ENCODE measurements at regions not wholly inside any gene's neighbourhood (a gene's known extent, or its start where the extent isn't known, plus 50 kb on each side); places are given as distances from the start of the nearest gene placed in this dataset.

DNA sequence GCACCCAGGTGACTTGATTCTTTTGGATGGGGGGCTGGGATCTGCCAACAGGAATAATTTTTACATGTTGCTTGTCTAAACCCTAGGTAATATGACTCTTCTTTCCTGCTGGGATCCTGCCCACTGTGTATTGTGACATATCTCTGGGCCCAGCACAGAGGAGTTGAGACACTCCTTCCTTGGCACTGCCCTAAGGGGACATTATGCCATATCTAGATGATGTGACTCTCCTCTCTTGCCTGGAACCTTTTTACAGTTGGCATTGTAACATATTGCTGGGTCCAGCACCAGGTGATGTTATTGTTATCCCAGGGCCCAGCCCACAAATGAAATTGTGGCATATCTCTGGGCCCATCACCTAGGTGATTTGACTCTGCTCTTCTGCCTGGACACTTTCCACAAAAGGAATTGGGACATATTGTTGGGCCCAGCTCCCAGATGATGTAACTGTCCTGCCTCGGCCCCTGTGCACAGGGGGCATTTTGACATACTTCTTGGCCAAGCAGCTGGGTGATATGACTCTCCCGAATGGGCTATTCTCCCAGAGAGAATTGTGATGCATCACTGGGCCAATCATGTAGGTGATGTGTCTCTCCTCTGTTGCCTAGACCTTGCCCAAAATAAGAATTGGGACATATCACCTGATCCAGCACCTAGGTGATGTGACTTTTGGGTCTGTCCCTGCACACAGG, 1837.7 kb downstream of the TP53TG3F start:
- no peak for DNase-seq

DNA sequence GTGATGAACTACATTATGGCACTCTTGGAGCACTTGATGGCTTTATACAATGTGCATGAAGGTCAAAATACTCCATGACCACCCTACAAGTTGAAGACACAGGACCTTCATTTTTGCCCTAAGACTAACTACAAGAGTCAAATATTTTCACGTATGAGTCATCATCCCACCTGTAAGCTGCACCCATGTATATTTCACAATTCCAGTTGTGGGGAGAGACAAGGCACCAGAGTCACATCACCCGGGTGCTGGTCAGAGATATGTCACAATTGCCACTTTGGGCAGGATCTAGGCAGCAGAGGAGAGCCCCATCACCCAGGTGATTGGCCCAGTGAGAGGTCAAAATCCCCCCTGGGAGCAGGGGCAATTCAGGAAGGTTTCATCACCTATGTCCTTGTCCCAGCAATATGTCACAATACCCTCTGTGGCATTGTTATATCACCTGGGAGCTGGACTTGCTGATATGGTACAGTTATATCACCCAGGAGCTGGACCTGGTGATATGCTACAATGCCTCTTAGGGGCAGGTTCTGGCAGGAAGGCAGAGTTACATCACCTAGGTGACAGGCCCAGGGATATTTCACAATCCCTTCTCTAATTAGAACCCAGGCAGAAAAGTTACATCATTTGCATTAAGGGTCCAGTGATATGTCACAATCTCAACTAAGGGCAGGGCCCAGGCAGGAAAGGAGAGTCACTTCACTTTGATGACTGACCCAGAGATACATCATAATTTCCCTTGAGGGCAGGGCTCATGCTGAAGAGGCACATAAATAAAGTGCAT, 1839.2 kb downstream of the TP53TG3F start:
- no peak for DNase-seq

DNA sequence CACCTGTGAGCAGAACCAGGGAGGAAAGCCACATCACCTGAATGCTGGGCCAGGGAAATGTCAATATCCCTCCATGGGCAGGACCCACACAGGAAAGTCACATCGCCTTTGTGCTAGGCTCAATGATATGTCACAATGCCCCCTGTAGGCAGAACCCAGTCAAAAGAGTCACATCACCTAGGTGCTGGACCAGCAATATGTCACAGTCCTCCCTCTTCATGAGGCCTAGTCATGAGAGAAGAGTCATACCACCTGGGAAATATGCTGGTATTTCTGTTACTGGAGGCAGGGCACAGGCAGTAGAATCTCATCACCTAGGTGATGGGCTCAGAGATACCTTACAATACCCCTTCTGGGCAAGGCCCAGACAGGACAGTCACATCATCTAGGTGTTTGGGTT, 1843.4 kb downstream of the TP53TG3F start:
- no peak for DNase-seq

DNA sequence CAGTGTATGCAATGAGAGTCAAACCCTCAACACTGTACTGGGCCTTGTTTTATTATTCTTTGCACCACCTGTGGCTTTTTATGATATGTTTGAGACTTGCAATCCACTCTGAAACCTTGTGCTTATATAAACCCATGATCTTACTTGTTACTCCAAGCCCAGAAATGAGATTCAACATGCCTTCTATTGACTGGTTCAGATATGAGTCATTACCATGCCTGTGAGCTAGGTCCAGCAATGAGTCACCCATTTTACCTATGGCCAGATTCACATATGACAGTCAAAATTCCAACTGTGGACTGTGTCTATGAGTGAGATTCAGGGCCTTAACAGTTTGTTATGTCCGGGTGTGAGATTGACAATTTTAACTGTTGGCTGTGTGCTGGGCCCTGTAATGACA, 1846.1 kb downstream of the TP53TG3F start:
- DNase-seq: no peak

DNA sequence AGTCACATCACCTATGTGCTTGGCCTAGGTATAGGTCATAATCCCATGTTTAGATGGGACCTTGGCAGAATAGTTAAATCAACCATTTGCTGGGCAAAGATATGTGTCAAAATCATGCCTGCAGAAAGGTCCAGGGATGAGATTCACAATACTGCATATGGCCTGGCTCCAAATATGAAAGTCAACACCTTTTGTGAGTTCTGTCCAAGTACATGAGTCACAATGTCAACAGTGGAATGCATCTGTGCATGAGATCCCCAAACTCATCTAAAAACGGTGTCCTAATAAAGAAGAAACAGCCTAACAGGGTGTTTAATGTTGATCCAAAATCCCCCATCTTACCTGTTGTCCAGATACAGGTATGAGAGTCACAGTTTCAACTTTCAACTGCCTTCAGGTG, 1847.5 kb downstream of the TP53TG3F start:
- DNase-seq: no peak

DNA sequence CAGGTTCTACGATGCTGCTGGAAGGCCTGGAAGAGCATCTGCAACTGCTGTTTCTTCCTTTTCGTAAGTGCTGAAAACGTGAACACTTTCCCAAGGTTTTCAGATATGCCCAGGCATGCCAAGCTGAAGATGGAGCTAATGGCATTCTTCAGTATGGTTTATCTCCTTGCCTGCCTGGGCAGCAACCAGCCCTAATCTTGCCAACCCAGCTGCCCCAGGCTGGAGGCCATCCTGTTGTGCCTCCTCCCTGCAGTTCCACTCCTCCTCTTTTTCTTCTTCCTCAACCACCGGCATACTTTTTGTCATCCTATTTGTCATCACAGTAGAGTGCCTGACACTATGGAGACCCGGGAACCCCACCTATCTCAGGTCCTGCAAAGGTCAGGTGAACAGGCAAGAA, 1849.3 kb downstream of the TP53TG3F start:
- DNase-seq: no peak

DNA sequence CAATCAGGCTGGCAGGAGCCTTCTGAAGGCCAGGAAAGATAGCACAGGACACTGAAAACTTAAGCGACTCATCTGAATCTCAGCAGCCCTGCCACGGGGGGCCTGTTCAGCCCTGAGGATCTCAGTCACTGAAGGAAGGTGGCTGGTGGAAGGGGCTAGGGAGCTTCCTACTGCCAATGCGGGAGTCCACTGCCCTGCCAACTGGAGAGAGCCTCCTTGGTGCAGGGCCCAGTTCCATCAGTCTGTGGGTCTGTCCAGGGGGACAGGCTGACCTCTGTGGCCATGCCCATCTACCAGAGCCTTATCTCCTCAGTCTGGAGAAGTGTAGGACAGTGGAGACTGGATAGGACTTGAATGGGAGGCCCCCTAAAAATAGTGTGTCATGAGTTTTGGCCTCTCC, 1851.6 kb downstream of the TP53TG3F start:
- DNase-seq: no peak

DNA sequence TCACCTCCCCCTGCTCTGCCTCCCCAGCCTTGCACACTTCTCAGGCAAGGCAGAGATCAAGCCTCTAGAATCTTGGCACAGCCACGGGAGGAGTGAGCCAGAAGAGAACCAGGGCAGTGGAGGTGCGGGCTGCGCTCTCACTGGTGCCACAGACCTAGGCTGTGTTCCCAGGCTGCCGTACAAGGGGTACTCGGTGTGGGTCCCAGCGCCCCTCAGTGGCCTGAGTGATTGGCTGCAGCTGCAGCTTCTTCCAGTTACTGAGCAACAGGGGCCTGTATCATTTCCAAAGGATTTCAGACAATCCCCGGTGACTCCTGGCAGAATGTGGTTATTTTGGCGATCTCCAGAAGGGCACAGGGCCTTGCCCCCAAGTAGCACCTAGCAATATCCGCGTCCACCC, 1852.1 kb downstream of the TP53TG3F start:
- DNase-seq: no peak

DNA sequence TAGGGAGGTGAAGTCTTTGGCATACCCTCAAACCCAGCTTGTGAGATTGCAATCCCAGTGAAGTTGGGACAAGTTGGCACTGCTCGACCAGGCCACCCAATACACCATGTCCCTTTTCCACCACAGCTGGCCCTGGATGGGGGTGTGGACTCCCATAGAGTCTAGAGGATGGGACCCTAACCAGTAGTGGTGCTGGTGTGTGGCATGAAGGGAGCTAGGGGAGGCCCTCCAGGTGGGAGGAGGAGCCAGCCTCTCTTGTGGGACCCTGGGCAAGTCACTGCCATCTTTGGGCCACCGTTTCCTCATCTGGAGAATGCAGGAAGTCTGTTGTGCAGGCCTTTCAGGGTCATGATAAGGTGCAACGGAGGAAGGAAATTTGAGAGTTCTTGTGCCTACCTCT, 1854.9 kb downstream of the TP53TG3F start:
- no peak for DNase-seq

DNA sequence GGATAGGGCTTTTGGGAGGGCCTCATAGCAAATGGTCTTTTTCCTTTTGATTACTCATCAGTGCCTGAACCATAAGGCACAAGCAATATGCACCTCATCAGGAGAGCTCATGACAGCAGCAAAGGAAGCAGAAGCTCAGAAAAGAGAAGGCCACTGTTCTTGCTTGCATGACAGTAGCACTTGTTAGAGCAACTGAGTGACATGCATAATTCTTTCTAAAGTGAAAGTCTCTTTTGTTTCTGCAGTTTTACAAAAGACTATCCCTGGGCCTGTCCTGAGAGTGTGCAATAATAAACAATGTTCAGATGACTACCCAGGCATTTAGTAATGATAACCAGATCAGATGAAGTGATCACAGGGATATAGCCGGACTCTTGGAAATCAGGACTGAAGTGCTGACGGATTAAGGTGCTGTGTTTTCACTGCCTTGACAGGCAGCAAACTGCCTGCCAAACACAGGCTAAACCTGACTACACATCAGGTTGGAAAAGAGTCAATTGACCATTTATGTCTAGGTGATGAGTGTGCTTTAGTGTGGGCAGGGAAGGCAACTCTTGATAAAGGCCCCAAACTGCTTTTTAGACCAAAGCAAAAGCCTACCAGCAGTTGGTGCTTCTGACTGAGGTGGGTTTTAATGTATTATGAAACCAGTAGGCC, 1860.3 kb downstream of the TP53TG3F start:
- no peak for DNase-seq

DNA sequence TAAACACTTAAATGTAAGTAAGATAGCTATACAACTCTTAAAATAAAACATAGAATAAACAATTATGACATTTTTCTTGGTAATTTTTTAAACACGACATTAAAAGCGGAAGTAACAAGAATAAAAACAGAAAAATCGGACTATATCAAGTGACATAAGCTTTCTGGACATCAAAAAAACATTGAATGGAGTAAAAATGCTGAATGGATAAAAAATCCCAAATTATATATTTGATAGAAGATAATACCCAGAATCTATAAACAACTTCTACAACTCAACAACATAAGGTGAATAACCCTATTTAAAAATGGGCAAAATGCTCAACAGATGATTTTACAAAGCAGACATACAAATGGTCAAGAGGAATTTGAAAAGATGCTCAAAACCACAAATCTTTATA, 1866.5 kb downstream of the TP53TG3F start:
- no peak for DNase-seq

DNA sequence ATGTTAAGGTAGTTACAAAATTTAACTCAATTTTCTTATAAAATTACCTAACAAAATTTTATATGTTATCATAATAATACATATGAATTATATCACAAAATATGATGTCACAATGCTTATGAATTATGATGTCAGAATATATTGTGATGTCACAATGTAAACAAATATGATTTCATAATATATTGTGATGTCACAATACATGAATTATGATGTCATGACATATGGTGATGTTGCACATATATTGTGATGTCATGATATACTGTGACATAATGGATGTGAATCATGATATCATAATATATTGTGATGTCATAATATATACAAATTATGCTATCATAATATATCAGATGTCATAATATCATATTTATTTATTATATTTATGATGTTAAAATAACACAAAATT, 1879.9 kb downstream of the TP53TG3F start:
- no peak for DNase-seq

DNA sequence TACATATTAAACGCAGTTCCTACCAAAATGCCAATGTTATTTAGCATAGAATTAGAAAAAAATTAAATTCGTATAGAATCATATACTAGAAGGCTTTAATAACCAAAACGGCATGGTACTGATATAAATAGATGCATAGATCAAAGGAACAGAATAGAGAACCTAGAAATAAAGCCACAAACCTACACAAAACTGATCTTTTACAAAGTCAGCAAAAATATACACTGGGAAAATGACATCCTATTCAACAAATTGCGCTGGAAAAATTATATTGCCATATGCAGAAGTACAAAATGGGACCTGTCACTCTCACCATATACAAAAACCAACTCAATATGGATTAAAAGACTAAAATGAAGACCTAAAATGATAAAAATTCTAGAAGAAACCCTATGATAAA, 1882.6 kb downstream of the TP53TG3F start:
- DNase-seq: no peak

DNA sequence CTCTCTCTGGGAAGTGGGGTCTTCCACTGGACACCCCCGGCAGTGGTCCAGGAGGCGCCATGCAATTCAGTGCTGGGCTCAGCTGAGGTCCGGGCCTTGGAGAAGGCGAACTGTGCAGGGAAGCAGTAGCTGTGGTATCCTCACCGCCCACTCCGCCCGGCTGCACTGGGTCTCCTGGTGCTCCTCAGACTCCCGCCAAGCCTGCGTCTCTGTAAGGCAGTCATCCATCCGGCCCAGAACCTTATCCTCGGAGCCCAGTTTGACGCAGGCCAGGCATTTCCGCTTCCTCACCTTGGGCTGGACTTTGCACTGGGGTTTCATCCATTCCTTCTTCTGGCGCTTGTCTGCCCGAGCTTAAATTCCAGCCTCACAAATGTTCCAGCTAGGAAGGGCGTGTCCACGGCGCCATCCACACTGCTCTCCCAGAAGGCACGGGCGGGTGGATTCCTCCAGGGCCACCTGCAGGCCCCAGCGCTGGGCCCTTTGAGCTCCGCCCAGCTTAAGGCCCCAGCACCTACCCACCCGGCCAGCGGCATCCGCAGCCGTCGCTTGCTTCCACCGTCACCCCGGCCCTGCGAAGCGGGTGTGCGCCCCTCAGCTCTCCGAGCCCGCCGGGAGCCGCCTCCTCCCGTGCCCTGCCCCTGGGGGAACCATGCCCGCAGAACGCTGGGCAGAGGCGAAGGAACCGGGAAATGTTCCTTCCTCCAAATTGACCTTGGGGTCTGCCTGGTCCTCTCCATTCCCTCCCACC, 1884.8 kb downstream of the TP53TG3F start:
- DNase-seq: no peak

DNA sequence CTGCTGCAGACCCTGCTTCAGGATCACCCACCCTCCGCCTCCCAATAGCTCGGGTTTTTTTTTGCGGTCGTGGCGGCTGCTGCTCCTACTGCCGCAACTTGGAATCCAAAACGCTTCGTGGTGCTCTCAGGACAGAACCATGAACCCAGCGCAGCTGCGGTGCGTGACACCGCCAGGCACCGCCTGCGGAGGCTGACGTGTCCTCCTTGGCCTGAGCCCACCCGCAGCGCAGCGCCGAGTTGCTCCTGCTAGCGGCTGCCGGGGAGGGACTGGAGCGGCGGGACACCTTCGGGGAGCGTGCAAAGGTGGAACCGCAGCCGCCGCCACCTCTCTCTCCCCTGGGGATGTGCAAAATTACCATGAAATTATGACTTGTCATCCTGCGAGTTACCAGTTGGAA, 1893.0 kb downstream of the TP53TG3F start:
- no peak for DNase-seq

DNA sequence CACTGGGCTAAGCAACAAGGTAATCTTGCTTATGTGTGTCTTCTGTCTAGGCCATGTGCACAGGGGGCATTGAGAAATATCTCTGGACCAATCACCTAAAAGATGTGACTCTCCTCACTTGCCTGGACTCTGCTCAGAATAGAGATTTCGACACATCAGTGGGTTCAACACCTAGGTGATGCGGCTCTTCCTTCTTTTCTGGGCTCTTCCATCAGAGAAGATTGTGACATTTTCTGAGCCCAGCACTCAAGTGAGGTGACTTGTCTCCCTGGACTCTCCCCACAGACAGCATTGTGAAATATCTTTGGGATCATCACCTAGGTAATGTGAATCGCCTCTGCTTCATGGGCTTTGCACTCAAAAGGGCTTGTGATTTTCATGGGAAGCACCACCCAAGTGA, 1904.1 kb downstream of the TP53TG3F start:
- no peak for DNase-seq

DNA sequence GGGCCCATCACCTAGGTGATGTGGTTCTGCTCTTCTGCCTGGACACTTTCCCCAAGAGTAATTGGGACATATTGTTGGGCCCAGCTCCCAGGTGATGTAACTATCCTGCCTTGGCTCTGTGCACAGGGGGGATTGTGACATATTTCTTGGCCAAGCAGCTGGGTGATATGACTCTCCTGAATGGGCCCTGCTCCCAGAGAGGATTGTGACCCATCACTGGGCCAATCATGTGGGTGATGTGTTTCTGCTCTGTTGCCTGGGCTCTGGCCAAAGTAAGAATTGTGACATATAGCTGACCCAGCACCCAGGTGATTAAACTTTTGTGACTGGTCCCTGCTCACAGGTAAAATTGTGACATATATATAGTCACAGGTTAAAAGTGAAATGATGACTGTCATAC, 1904.9 kb downstream of the TP53TG3F start:
- no peak for DNase-seq

DNA sequence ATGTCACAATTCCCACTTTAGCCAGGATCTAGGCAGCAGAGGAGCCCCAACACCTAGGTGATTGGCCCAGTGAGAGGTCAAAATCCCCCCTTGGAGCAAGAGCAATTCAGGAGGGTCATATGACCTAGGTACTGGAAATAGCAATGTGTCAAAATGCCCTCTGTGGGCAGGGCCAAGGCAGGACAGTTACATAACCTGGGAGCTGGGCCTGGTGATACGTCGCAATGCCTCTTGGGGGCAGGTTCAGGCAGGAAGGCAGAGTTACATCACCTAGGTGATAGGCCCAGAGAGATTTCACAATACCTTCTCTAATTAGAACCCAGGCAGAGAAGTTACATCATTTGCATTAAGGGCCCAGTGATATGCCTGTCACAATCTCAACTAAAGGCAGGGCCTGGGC, 1906.3 kb downstream of the TP53TG3F start:
- peak; percentile 1 for DNase-seq

DNA sequence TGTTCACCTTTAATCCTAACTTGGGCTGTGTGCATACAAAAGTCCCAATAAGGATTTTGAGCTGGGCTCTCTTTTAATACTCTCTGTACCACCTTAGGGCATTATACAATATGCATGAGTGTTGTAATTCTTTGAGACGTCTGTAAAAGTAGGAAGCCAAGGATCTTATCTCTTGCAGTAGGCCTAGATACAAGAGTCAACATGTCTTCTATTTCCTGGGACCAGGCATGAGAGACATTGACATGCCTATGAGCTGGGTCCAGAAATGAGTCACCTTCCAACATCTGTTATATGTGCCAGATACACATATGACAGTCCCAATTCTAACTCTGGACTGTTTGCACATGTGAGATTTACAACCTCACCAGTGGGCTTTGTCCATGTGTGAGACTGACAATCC, 1911.2 kb downstream of the TP53TG3F start:
- DNase-seq: no peak

DNA sequence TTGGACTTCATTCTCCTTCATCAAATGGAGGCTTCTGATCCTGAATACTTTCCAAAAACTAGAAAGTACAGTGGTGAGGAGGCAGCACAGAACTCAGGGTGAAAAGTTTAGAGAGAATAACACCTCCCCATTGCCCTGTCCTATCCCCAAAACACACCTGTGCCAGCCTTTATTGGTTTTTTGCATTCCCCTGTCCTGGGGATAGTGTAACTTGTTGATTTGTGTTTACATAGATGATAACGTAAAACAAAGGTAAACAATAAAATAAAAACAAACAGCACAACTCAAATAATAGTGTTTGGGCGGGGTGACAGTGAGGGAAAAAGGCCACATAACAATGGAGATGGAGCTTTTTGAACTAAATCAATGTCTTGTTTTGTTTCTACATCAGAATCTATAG, 1917.7 kb downstream of the TP53TG3F start:
- DNase-seq: no peak

DNA sequence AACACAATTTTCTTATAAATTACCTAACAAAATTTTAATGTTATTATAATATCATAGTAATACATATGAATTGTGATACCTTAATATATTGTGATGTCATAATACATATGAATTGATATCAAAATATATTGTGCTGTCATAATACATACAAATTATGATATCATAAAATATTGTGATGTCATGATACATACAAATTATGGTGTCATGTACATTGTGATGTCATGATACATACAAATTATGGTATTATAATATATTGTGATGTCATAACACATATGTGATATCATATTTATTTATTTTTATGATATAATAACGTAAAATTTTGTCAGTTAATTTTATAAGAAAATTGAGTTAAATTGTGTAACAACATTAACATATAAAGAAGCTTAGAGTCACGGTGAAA, 1927.2 kb downstream of the TP53TG3F start:
- no peak for DNase-seq

DNA sequence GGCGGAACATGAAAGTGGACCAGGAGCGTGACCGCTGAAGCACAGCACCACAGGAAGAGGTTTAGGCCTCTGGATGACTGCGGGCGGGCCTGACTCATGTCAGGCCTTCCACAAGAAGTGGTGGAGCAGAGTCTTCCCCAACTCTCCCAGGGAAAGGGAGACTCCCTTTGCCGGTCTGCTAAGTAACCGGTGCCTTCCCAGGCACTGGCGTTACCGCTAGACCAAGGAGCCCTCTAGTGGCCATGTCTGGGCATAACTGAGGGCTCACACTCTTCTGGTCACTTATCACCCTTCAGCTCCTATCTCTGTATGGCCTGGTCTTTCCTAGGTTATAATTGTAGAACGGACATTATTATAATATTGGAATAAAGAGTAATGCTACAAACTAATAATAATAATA, 1931.9 kb downstream of the TP53TG3F start:
- DNase-seq: peak; percentile 60

DNA sequence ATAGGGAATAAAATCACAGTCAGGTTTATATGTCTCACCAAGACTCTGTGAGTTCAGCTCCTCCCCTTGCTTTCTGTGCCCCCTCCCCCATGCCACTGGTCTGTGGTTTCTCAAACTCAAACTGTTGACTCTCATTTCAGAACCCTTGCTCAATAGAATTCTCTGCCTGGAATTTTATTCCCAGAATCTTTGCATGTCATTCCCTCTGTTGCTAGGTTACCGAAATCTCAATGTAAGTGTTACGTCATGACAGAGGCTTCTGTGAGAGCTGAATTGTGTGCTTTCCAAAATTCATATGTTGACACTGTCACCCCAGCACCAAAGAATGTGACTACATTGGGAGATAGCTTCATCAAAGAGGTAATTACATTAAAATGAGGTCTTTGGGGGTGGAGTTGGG, 1938.8 kb downstream of the TP53TG3F start:
- DNase-seq: no peak

DNA sequence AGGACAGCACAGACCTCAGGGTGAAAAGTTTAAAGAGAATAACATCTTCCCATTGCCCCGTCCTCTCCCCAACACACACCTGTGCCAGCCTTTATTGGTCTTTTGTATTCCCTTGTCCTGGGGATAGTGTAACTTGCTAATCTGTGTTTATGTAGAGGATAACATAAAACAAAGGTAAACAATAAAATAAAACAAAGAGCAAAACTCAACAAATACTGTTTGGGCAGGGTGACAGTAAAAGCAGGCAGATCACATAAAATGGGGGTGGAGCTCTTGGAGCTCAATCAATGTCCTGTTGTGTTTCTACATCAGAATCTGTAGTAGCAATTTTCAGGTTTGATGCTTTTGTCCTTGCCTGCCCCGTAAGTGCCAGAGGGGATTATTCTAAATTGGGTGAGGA, 1939.7 kb downstream of the TP53TG3F start:
- no peak for DNase-seq
